Superior temporal gyrus (tissue), 1 donor: ENCODE measurements at regions not wholly inside any gene's neighbourhood (a gene's known extent, or its start where the extent isn't known, plus 50 kb on each side); places are given as distances from the start of the nearest gene placed in this dataset.
A peak's percentile ranks its signal among the peaks of the same experiment; 100 is the strongest.

Source experiments
- DNase-seq: peaks from one replicate; pipeline ENCODE4 v3.0.0-alpha.2; 2016; ENCODE audit errors: extremely low spot score

DNA sequence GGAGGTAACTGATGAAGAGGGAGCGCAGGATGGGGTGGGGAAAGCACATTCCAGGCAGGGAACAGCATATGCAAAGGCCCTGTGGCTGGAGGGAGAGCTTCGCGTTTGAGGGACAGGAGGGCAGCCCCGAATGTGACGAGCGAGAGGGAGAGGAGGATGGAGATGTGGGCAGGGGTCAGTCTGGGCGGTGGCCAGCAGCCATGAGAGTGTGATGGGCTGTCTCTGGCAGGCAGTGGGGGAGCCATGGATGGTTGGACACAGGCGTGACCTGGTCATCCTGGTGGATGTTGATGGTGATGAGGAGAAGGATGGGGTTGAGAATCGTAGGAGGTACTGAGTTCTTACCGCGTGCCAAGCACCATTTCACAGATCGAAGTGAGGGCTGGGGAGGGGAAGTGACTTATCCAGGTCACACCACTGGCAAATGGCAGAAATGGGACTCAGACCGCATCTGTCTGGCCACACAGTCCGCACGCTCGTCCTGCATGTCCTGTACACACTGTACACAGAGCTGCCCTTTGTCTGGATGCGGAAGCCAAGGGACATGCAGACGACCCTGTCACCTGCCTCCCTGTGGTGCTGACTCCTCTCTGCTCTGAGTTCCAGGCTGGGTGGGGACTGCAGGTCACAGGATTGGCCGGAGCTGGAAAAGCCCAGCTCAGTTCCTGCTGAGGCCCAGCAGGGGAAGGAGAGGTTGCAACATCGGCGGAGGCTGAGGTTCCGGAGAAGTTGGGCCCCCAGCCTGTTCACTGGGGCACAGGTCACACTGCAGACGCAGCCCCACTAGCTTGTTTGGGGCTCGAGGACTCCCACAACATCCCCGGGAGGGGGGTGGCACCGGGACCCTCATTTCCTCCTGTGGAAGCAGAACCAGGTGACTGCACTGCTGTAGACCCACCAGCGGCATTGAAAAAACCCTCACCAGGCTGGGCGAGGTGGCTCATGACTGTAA, 165.6 kb upstream of the IER5L start:
- DNase-seq = no peak

DNA sequence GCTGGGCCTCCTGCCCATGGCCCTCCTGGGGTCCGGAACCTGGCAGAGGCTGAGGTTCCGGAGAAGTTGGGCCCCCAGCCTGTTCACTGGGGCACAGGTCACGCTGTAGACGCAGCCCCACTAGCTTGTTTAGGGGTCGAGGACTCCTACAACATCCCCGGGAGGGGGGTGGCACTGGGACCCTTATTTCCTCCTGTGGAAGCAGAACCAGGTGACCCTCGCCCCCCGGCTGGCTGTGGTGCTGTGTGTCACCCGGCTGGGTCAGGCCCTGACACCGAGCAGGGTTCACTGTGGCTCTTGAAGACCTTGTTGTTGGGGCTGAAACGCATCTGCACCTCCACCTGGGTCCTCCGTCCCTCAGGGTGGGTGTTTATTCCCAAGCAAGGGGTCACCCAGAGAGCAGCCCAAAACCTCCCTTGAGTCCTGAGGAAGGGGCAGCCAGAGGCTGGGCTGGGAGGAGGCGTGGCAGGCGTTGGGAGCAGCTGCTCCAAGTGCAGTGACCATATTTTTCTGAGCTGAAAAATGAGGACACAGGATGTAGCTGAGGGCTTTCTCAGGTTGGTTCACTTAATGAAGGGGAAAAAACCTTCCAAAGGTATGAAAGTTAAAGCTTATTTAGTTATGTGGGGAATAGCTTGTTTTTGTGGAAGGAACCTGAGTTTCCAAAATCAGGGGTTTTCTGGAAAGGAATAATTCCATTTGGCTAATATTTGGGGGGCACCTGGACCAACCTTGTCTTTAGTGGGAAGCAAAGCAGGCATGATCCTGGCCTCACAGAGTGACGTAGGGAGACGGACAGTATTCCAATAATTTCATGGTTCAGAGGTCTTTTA, 164.7 kb upstream of the IER5L start:
- no peak for DNase-seq

DNA sequence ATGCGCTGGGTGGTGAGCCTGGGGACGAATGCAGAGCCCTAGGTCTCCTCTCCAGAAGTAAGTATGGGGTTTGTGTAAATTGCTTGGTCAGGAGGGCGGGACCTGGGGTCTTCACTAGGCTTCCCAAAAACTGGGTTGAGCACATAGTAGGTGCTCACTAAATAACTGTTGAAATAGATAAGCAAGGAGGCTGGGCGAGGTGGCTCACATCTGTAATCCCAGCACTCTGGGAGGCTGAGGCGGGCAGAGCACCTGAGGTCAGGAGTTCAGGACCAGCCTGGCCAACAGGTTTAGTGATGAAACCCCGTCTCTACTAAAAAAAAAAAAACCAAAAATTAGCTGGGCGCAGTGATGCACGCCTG, 163.9 kb upstream of the IER5L start:
- DNase-seq = no peak

DNA sequence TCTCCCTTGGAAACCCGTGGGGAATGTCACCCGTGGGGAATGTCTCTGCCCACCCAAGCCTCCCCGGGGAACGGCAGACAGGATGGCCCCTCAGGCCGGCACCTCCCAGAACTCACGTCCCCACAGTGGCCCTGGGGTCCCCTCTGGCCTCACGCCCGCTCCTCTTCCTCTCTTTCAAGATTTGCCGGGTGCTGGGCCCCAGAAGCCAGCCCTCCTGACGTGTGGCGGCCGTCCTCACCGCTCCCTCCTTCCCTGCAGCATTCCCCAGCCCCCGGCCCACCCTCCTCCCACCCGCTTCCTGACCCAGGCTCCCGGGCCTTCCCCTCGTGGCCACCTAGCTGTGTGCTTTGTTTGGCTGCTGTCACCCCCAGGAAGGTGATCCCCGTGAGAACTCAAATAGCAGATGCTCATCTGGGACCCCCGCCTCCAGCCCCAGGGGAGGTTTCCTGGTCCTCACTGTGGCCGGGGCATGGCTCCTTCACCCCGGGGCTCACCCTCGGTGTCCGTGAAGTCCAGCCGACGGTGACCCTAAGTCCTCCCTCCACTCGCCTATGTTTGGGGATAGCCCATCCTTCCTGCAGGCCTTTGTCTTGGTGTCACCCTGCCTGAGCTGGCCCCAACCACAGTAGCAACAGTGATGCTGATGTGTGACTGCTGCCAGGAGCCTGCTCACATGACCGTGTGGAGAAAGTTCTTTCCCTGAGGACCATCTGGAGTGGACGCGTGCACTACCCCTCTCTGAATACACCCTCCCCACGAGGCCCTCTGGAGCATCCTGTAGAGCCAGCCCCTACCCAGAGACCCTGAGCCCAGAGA, 163.3 kb upstream of the IER5L start:
- no peak for DNase-seq

DNA sequence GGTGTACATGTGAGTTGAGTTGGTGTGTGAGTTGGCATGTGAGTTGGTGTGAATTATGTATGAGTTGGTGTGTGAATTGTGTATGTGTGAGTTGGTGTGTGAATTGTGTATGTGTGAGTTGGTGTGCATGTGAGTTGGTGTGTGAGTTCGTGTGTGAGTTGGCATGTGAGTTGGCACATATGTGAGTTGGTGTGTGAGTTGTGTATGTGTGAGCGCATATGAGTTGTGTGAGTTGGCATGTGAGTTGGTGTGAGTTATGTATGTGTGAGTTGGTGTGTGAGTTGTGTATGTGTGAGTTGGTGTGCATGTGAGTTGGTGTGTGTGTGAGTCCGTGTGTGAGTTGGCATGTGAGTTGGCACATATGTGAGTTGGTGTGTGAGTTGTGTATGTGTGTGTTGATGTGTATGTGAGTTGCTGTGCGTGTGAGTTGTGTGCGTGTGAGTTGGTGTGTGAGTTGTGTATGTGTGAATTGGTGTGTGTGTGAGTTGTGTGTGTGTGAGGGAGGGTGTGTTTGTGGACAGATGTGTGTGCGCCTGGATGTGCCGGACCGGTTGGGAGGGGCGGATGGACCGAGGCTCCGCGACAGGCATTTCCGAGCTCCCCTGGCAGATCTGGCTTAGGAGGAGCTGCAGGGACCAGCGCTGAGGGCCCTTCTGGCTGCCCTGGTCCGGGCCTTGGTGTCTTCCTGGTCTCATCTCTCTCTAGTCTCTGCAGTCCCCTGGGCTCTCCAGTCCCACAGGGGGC, 162.5 kb upstream of the IER5L start:
- DNase-seq = no peak

DNA sequence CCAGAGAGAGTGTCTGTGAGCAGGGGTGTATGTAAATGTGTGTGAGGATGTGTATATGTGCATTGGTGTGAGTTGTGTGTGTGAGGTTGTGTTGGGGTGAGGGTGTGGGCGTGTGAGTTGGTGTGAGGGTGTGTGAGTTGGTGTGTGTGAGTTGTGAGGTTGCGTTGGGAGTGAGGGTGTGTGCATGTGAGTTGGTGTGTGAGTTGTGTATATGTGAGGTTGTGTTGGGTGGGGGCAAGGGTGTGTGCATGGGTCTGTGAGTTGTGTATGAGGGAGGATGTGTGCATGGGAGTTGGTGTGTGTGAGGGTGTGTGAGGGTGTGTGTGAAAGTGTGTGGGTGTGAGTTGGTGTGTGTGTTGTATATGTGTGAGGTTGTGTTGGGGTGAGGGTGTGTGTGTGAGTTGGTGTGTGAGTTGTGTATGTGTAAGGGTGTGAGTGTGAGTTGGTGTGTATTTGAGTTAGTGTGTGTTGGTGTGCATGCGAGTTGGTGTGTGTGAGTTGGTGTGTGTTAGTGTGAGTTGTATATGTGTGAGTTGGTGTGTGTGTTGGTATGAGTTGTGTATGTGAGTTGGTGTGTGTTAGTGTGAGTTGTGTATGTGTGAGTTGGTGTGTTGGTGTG, 161.6 kb upstream of the IER5L start:
- DNase-seq = no peak

DNA sequence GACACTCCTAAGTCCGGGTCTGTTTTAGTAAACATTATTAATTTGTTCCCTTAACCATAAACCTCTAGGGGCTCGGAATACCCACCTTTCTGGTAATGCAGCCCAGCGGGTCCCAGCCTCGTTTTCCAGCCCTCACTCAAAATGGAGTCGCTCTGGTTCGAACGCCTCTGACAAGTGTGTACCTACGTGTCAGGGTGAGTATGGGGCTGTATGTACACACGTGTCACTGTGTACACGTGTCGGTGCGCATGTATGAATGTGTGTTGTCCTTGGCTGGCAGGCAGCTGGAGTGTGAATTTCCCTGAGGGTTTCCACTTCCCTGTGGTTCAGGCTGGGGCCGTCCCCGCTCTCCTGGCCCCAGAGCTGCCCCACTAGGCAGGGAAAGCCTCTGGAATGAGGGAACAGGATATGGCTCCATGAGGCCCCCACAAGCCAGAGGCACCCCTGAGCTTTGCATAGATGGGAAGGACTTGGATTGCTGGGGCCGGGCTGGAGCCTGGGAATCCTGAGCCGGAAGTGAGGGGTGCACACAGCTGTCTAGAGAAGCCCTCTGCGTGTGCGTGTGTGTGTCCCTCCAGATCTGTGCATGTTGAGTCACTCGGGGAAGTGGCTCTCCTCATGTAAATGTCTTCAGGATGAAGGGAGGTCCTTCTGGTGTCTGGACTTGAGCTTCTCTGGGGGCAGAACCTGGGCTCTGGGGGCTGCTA, 160.8 kb upstream of the IER5L start:
- DNase-seq = no peak

DNA sequence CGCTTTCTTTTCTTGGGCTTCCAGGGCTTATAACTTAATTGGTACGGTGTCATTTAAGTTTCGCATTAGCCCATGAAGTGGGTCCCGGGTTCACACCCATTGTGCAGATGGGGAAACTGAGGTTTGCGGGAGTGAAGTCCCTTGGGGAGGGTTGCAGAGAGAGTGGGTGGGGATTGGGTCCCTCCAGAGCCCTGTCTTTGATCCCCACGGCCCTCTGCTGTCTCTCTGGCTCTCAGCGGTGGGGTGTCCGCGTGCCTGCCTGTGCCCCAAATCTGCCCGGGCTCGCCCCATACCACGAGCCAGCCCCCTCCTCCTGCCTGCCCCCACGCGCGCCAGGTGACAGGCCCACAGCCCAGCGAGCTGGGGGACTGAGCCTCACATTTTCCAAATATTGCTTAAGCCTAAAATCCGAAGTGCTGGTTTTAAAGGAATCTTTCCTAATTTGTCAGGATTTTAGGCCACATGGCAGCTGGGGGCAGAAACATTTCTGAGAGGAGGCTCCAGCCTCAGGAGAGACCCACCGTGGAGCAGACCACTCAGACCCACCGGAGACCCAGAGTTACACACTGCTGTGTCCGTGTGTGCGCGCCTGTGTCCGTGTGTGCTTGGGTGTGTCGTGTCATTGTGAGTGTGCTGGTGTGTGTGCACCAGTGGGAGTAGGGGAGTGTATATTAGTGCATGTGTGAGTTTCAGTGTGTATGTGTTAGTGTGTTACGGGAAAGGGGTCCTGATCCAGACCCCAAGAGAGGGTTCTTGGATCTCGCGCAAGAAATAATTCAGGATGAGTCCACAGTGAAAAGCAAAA, 159.5 kb upstream of the IER5L start:
- no peak for DNase-seq

DNA sequence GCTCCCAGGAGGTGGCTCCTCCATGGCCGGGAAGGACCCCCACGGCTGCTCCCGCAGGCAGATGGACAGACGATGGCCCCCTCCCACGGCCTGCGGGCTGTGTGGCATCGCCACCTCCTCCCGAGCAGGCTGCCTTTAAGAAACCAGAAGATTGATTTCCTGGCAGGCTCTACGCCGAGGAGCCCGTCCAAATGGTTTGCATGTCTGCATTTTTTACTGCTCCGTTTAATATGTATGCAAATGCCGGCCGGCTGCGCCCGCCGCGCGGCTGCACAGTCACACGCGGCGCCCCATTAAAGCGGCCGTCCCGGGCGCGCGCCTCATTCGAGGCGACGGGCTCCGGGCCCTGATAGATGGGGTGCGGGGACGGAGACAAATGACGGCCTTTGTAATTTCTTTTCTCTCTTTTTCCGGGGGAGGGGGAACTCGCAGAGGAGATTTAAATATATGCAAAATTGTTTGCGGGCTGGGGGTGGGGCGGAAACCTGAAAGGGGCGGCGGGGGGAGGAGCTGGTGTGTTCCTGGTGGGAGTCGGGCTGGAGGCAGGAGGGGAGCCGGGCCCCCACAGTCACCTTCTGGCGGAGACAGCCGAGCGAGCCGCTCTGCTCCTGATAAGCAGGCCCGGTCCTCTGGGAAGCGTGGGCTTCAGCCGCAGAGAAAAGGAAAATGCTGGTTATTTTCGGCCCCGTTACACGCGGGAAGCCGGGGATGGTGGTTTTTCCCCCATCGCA, 158.7 kb upstream of the IER5L start:
- peak; percentile 59 for DNase-seq

DNA sequence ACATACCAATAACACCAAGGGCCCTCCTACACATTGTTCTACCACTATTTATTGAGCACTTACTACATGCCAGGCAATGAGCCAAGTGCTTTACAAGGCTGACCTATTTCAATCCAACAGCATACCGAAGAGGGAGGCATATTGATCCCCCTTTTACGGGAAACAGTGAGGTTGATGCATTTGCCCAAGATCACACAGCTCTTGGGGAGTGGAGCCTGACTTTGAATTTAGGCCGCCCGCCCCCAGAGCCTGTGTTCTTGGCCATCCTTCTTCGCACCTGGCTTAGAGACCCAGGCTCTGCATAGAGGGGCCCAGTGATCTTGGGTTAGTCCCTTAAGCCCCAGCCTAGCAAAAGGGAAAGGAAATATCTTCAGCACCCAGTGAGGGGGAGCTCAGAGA, 158.1 kb upstream of the IER5L start:
- peak; percentile 19 for DNase-seq

DNA sequence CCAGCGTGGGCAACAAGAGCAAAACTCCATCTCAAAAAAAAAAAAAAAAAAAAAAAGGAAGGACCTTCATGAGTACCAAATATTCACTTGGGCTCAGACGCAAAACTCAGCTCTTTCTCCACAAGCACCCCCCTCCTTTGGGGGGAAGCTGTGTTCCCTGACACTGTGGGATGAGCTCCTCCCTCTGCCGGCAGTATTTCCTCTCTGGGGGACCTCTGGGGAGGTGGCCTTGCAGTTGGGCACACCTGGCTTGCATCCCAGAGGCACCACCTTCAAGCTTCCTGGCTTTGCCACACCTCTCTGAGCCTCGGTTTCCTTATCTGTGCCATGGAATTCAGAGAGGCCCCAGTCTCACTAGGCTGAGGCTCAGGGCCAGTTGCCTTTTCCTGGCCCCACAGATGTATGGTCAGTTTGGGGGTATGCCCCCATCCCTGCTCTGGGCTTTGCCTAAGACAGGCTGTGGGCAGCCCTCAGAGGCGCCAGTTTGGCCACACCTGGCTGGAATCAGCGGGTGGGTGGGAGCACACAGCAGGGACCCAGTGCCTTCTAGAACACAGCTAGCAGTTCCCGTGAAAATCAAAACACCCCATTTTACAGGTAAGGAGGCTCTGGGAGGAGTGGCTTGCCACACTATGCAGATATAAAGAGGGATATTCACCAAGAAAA, 157.5 kb upstream of the IER5L start:
- peak; percentile 4 for DNase-seq

DNA sequence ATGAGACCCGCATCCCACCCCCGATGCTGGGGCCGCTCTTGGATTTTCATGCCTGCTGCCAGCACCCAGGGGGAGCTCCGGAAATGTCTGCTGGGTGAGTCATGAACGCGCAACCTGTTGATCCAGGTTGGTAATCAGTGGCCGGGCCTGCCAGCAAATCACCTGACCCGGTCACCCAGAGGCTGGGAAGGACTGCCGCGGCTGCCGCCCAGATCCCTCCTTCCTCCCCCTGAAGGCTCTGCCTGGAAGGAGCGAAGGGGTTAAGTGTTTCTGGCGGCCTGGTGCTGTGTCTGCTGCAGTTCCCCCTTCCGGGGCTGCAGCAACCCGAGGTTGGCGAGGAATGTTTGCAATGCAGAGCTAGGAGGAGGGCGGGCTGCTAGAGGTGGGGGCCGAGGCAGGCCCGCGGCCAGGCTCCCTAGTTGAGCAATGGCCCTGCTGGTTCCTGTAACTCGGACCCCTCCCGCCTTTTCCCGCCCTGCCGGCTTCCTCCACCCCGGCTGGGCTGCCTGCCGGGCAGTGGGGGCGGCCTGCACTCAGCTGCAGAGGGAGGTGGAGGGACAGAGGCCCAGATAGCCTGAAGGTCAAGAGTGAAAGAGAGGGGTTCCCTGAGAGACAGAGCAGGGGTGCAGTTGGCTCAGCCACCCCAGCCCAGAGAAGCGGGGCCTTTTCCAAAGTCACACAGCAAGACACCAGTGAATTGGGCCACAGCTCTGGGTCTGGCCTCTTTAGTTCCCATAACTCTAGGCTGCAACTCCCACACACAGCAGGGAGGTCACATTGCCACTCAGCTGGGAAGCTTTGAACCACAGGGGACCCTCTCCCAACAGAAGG, 156.3 kb upstream of the IER5L start:
- DNase-seq = no peak

DNA sequence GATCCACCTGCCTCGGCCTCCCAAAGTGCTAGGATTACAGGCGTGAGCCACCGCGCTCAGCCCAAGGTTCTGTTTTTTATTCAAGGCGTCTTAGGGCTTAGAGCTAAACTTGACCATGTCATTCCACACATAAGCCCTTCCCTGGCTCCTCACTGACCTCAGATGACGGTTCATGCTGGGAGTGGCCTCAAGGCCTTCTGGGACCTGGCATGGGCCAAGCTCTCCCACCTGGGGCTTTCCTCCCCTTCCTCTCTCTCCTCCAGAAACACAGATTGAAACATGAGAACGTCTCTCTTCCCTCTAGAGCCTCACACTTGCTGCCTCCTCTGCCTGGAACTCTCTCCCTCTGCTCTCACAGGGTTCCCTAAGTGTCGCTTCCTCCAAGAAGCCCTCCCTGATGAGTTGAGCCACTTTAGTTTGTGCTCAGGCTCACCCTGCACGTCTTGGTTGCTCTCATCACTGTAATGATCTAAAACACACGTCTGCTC, 155.6 kb upstream of the IER5L start:
- no peak for DNase-seq

DNA sequence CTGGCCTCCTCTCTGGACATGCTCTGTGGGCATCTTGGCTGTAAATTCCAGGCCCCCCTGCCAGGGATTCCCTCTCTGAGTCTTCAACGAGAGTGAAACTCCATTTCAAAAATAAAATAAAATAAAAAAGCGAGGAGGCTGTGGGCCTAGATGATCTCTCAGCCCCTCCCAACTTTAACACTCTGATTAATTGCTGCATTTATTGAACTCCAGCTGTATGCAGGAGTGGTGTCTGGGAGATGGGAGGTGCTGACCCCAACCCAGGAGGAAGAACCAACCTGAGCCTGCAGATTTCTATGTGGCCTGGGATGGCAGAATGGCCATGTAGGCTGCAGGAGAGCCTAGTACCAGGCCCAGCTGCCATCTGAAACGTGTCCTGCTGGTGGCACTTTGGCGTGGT, 154.5 kb upstream of the IER5L start:
- no peak for DNase-seq

DNA sequence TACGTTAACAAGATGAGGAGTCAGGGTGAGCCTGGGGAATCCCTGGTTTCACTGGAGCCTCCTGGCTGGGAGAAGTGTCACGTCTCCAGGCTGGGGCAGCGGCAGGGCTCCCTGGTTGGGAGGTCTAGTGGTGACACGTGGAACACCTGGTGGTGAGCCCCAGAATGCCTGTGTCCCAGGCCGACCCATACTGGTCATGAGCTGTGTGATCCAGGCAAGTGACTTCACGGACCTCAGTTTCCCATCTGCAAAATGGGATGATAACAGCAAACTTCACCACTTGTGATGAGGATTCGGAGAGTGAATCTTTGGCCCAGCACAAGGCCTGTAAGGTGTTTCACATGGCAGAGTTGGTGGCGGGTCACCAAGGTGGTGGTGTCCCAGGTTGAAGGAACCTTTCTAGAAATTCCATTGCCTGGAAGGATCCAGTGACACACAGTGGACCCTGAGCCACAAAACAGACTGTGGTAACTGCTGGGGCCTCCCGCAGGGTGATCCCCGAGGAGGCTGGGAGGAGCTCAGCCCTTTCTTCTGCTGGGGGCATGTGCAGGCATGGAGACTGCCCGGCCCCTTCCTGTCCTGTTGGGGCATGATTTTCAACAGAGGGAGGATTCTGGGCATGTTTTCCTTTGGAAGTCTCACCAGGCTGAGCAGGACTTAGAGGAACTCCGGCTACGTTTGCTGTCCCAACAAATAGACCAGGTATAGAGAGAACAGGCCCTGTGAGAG, 153.9 kb upstream of the IER5L start:
- DNase-seq = no peak

DNA sequence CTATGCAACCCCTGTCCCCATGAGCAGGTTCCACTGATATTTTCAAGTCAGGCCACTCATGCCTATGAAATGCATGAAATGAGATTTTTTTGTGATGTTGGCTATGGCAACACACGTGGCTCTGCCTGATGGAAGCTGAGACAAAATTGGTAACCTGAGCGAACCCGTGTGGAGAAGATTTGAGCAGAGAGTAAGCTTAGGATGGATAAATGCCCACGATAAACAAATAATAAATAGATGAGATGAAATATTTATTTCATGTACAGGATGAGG, 153.4 kb upstream of the IER5L start:
- DNase-seq = no peak
